ENCODE measurements at regions not wholly inside any gene's neighbourhood (a gene's known extent, or its start where the extent isn't known, plus 50 kb on each side); places are given as distances from the start of the nearest gene placed in this dataset.

DNA sequence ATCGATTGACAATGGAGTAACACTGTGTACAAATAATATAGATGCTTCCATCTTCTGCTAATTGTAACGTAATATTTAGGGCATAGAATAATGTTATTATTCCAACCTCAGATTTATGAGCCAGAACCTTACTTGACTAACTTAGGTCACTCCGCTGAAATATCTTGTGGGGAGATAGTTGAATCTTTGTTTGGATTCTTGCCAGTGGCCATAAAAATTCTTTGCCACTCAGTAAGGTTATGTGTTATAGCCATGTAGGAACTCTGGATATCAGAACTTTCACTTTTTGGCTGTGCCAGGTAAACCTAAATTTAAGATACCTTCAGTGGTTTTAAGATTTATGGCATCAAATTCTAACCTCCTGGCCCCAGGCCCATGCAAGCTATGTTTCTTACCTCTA is 197.6 kb downstream of the WDR11 start:
- no peaks in the 10 kb centered on the region for H3K79me2 ChIP-seq (replicated peaks; ENCODE audit: insufficient read depth)
- no peaks in the 10 kb centered on the region for H3K36me3 Mint-ChIP-seq (ENCODE audit: low read depth)
- no peaks in the 10 kb centered on the region for H3K4me1 Mint-ChIP-seq
- no peaks in the 10 kb centered on the region for H3K9me3 Mint-ChIP-seq
- no peak for DNase-seq (ENCODE audit: low spot score)
- H3K4me2 ChIP-seq: no peak overlapping the region
- TF ChIP-seq NANOG (IDR thresholded peaks at IDR 0.05; ENCODE audit: borderline replicate concordance): no peak
- TF ChIP-seq, protein P1, sequence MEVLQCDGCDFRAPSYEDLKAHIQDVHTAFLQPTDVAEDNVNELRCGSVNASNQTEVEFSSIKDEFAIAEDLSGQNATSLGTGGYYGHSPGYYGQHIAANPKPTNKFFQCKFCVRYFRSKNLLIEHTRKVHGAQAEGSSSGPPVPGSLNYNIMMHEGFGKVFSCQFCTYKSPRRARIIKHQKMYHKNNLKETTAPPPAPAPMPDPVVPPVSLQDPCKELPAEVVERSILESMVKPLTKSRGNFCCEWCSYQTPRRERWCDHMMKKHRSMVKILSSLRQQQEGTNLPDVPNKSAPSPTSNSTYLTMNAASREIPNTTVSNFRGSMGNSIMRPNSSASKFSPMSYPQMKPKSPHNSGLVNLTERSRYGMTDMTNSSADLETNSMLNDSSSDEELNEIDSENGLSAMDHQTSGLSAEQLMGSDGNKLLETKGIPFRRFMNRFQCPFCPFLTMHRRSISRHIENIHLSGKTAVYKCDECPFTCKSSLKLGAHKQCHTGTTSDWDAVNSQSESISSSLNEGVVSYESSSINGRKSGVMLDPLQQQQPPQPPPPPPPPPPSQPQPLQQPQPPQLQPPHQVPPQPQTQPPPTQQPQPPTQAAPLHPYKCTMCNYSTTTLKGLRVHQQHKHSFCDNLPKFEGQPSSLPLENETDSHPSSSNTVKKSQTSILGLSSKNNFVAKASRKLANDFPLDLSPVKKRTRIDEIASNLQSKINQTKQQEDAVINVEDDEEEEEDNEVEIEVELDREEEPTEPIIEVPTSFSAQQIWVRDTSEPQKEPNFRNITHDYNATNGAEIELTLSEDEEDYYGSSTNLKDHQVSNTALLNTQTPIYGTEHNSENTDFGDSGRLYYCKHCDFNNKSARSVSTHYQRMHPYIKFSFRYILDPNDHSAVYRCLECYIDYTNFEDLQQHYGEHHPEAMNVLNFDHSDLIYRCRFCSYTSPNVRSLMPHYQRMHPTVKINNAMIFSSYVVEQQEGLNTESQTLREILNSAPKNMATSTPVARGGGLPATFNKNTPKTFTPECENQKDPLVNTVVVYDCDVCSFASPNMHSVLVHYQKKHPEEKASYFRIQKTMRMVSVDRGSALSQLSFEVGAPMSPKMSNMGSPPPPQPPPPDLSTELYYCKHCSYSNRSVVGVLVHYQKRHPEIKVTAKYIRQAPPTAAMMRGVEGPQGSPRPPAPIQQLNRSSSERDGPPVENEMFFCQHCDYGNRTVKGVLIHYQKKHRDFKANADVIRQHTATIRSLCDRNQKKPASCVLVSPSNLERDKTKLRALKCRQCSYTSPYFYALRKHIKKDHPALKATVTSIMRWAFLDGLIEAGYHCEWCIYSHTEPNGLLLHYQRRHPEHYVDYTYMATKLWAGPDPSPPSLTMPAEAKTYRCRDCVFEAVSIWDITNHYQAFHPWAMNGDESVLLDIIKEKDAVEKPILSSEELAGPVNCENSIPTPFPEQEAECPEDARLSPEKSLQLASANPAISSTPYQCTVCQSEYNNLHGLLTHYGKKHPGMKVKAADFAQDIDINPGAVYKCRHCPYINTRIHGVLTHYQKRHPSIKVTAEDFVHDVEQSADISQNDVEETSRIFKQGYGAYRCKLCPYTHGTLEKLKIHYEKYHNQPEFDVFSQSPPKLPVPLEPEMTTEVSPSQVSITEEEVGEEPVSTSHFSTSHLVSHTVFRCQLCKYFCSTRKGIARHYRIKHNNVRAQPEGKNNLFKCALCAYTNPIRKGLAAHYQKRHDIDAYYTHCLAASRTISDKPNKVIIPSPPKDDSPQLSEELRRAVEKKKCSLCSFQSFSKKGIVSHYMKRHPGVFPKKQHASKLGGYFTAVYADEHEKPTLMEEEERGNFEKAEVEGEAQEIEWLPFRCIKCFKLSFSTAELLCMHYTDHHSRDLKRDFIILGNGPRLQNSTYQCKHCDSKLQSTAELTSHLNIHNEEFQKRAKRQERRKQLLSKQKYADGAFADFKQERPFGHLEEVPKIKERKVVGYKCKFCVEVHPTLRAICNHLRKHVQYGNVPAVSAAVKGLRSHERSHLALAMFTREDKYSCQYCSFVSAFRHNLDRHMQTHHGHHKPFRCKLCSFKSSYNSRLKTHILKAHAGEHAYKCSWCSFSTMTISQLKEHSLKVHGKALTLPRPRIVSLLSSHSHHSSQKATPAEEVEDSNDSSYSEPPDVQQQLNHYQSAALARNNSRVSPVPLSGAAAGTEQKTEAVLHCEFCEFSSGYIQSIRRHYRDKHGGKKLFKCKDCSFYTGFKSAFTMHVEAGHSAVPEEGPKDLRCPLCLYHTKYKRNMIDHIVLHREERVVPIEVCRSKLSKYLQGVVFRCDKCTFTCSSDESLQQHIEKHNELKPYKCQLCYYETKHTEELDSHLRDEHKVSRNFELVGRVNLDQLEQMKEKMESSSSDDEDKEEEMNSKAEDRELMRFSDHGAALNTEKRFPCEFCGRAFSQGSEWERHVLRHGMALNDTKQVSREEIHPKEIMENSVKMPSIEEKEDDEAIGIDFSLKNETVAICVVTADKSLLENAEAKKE (CRISPR knock-in tag; IDR thresholded peaks at IDR 0.05): no peak
- TF ChIP-seq CREB1 (CRISPR knock-in tag; IDR thresholded peaks at IDR 0.05; ENCODE audit: low read depth): no peak
- no peak for TF ChIP-seq ZNF114 (CRISPR knock-in tag; IDR thresholded peaks at IDR 0.05)
- no peak for TF ChIP-seq JUNB (IDR thresholded peaks at IDR 0.05; ENCODE audit: unreplicated experiment)
- no peak for TF ChIP-seq EZH2 (IDR thresholded peaks at IDR 0.05; ENCODE audit: low read depth, unreplicated experiment)
- TF ChIP-seq, protein P2, sequence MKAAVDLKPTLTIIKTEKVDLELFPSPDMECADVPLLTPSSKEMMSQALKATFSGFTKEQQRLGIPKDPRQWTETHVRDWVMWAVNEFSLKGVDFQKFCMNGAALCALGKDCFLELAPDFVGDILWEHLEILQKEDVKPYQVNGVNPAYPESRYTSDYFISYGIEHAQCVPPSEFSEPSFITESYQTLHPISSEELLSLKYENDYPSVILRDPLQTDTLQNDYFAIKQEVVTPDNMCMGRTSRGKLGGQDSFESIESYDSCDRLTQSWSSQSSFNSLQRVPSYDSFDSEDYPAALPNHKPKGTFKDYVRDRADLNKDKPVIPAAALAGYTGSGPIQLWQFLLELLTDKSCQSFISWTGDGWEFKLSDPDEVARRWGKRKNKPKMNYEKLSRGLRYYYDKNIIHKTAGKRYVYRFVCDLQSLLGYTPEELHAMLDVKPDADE (IDR thresholded peaks at IDR 0.05): no peak
- no peak for TF ChIP-seq EZH2phosphoT487 (IDR thresholded peaks at IDR 0.05; ENCODE audit: unreplicated experiment)
- TF ChIP-seq, protein P3, sequence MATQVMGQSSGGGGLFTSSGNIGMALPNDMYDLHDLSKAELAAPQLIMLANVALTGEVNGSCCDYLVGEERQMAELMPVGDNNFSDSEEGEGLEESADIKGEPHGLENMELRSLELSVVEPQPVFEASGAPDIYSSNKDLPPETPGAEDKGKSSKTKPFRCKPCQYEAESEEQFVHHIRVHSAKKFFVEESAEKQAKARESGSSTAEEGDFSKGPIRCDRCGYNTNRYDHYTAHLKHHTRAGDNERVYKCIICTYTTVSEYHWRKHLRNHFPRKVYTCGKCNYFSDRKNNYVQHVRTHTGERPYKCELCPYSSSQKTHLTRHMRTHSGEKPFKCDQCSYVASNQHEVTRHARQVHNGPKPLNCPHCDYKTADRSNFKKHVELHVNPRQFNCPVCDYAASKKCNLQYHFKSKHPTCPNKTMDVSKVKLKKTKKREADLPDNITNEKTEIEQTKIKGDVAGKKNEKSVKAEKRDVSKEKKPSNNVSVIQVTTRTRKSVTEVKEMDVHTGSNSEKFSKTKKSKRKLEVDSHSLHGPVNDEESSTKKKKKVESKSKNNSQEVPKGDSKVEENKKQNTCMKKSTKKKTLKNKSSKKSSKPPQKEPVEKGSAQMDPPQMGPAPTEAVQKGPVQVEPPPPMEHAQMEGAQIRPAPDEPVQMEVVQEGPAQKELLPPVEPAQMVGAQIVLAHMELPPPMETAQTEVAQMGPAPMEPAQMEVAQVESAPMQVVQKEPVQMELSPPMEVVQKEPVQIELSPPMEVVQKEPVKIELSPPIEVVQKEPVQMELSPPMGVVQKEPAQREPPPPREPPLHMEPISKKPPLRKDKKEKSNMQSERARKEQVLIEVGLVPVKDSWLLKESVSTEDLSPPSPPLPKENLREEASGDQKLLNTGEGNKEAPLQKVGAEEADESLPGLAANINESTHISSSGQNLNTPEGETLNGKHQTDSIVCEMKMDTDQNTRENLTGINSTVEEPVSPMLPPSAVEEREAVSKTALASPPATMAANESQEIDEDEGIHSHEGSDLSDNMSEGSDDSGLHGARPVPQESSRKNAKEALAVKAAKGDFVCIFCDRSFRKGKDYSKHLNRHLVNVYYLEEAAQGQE (IDR thresholded peaks at IDR 0.05; ENCODE audit: unreplicated experiment): no peak
- TF ChIP-seq STAT1 (IDR thresholded peaks at IDR 0.05; ENCODE audit: unreplicated experiment): no peak
- TF ChIP-seq, protein P4, sequence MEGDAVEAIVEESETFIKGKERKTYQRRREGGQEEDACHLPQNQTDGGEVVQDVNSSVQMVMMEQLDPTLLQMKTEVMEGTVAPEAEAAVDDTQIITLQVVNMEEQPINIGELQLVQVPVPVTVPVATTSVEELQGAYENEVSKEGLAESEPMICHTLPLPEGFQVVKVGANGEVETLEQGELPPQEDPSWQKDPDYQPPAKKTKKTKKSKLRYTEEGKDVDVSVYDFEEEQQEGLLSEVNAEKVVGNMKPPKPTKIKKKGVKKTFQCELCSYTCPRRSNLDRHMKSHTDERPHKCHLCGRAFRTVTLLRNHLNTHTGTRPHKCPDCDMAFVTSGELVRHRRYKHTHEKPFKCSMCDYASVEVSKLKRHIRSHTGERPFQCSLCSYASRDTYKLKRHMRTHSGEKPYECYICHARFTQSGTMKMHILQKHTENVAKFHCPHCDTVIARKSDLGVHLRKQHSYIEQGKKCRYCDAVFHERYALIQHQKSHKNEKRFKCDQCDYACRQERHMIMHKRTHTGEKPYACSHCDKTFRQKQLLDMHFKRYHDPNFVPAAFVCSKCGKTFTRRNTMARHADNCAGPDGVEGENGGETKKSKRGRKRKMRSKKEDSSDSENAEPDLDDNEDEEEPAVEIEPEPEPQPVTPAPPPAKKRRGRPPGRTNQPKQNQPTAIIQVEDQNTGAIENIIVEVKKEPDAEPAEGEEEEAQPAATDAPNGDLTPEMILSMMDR (conservative IDR thresholded peaks at IDR 0.05; ENCODE audit: low read depth in 2 of 2): no peak
- TF ChIP-seq ZNF331 (CRISPR knock-in tag; IDR thresholded peaks at IDR 0.05; ENCODE audit: low read depth): no peak
- no peak for TF ChIP-seq POLR2AphosphoS5 (IDR thresholded peaks at IDR 0.05; ENCODE audit: low read depth)
- H3K9me2 ChIP-seq (ENCODE audit: insufficient read depth): 0 out of 2 replicates have a peak, but pooled peaks cover 4% of the 10 kb centered on the region
- no peak overlapping the region for H3K27ac ChIP-seq (ENCODE audit: low read depth)
- H3K27me3 Mint-ChIP-seq (ENCODE audit: insufficient read depth, low read depth, poor library complexity): peaks cover 2% of the 10 kb centered on the region
- H4K20me1 ChIP-seq (replicated peaks; ENCODE audit: insufficient read depth): no peaks in the 10 kb centered on the region
- no peak overlapping the region for H3K27ac Mint-ChIP-seq
- H3K36me3 ChIP-seq (ENCODE audit: insufficient read depth): no peaks in the 10 kb centered on the region
- H3F3A ChIP-seq (replicated peaks; ENCODE audit: low read depth): no peaks in the 10 kb centered on the region
- H3K27me3 ChIP-seq (ENCODE audit: insufficient read depth): no peaks in the 10 kb centered on the region
- no peak overlapping the region for H3K4me3 ChIP-seq
- H3K4me1 ChIP-seq (ENCODE audit: insufficient read depth): no peaks in the 10 kb centered on the region
- H3K4me3 Mint-ChIP-seq: no peak overlapping the region
- no peak for ATAC-seq
- no peak overlapping the region for H2AFZ ChIP-seq

All from GM23338 (cell line).